Hippocampal formation (tissue), 2 donors: ENCODE measurements at regions not wholly inside any gene's neighbourhood (a gene's known extent, or its start where the extent isn't known, plus 50 kb on each side); places are given as distances from the start of the nearest gene placed in this dataset.

Experiments used
- DNase-seq, 2 donors: peaks; one replicate each; lab custom pipeline; 2025; lab: John Stamatoyannopoulos, UW

- no peak for DNase-seq
Measured at GRCh38 chr14:82362452-82362851, 828.8 kb upstream of the SEL1L start.

GRCh38 chr14:82365471-82365870, 831.8 kb upstream of the SEL1L start:
- no peak for DNase-seq

- DNase-seq, result no peak
Measured at GRCh38 chr14:82366803-82367202, 833.1 kb upstream of the SEL1L start.

GRCh38 chr14:82379291-82379690, 845.6 kb upstream of the SEL1L start:
- no peak for DNase-seq

GRCh38 chr14:82385048-82385447, 851.4 kb upstream of the SEL1L start:
- no peak for DNase-seq

- DNase-seq, result peak in 1 of 2 donors; percentile 70
Measured at GRCh38 chr14:82387699-82388098, 854.0 kb upstream of the SEL1L start.

- no peak for DNase-seq
Measured at GRCh38 chr14:82388488-82388887, 854.8 kb upstream of the SEL1L start.

GRCh38 chr14:82390586-82390985, 856.9 kb upstream of the SEL1L start:
- no peak for DNase-seq

GRCh38 chr14:82394916-82395315, 861.3 kb upstream of the SEL1L start:
- DNase-seq, result no peak

GRCh38 chr14:82398256-82398655, 864.6 kb upstream of the SEL1L start:
- DNase-seq, result no peak

- no peak for DNase-seq
Measured at GRCh38 chr14:82403987-82404386, 870.3 kb upstream of the SEL1L start.

- no peak for DNase-seq
Measured at GRCh38 chr14:82410064-82410463, 876.4 kb upstream of the SEL1L start.

GRCh38 chr14:82411298-82411697, 877.6 kb upstream of the SEL1L start:
- DNase-seq, result no peak

- no peak for DNase-seq
Measured at GRCh38 chr14:82412545-82412944, 878.9 kb upstream of the SEL1L start.

GRCh38 chr14:82414853-82415539, 881.3 kb upstream of the SEL1L start:
- no peak for DNase-seq

GRCh38 chr14:82419933-82420332, 886.3 kb upstream of the SEL1L start:
- no peak for DNase-seq

GRCh38 chr14:82420871-82421270, 887.2 kb upstream of the SEL1L start:
- no peak for DNase-seq

GRCh38 chr14:82421286-82421685, 887.6 kb upstream of the SEL1L start:
- no peak for DNase-seq

- peak in 1 of 2 donors; percentile 3 for DNase-seq
Measured at GRCh38 chr14:82422230-82422629, 888.6 kb upstream of the SEL1L start.

- DNase-seq, result no peak
Measured at GRCh38 chr14:82425261-82425660, 891.6 kb upstream of the SEL1L start.

GRCh38 chr14:82431031-82431430, 897.4 kb upstream of the SEL1L start:
- DNase-seq, result no peak

GRCh38 chr14:82432301-82433105, 898.9 kb upstream of the SEL1L start:
- no peak for DNase-seq

- DNase-seq, result no peak
Measured at GRCh38 chr14:82438436-82438835, 904.8 kb upstream of the SEL1L start.
